Fibroblast of villous mesenchyme (primary cell): ENCODE measurements at regions not wholly inside any gene's neighbourhood (a gene's known extent, or its start where the extent isn't known, plus 50 kb on each side); places are given as distances from the start of the nearest gene placed in this dataset.
"Not testable (repeated sequence)": the region's sequence is repeated elsewhere in the genome, so short reads cannot be mapped to it uniquely, and the experiment has no call there.

ENCODE experiments used
- DNase-seq: peaks from one replicate; pipeline ENCODE4 v3.0.0-alpha.2; 2010; ENCODE audit warnings: low read depth
- H3K4me3 ChIP-seq: 2 replicates; pipeline ENCODE4 v1.5.1; 2011; ENCODE audit warnings: low read depth, mild to moderate bottlenecking, low read length
- CTCF ChIP-seq: IDR thresholded peaks from 2 replicates; pipeline ENCODE4 v1.5.1; 2012; ENCODE audit warnings: low read depth, mild to moderate bottlenecking, low read length; ENCODE audit not compliant: insufficient read depth

DNA sequence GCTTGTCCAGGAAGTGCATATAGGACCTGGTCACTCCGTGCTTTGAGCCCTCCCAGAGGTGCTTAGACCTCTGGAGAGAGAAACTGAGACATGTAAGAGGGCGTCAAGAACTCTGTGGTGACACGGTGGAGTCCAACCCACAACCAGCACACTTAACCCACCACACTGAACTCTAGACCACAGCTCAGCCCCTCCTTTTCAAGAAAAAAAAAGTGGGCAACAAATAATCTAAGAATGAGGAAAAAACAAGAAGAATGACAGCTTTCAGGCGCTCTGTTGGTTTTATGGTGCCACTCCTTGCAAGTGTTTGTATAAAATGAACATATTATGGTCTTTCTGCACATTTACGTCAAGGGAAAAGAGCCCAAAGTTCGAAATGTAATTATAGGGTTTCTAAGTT lies 50.2 kb upstream of the SNAPC3 start:
- no peak for DNase-seq
- H3K4me3 ChIP-seq, result no peak overlapping the region
- no peak for TF ChIP-seq CTCF

GRCh38 chr9:15371448-15371845 lies 51.2 kb upstream of the SNAPC3 start:
- no peak for DNase-seq
- TF ChIP-seq CTCF, result no peak
- no peak overlapping the region for H3K4me3 ChIP-seq

- H3K4me3 ChIP-seq, result no peak overlapping the region
- TF ChIP-seq CTCF, result no peak
- peak; percentile 20 for DNase-seq
Observed at GRCh38 chr9:15370466-15371447, 51.9 kb upstream of the SNAPC3 start.

DNA sequence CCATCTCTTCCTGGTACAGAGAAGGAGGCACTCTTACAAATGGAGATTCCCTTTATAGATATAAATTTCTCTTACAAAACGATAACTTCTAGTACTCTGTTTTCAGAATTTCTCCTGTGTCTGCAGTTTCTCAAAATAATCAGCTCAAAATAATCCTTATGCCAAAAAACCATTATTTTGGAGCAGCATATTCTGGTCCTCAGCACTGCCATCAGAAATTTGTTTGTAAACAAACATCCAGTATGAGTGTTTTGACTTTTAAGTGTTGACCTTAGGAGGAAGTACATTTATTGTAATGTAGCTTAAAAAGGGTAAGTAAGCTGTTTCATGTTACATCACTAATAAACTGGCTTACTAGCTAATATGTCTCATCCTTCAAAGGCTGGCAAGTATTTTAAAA lies 52.8 kb upstream of the SNAPC3 start:
- no peak for TF ChIP-seq CTCF
- no peak for DNase-seq
- no peak overlapping the region for H3K4me3 ChIP-seq

GRCh38 chr9:15369238-15369637 lies 53.4 kb upstream of the SNAPC3 start:
- no peak overlapping the region for H3K4me3 ChIP-seq
- DNase-seq, result no peak
- TF ChIP-seq CTCF, result no peak

DNA sequence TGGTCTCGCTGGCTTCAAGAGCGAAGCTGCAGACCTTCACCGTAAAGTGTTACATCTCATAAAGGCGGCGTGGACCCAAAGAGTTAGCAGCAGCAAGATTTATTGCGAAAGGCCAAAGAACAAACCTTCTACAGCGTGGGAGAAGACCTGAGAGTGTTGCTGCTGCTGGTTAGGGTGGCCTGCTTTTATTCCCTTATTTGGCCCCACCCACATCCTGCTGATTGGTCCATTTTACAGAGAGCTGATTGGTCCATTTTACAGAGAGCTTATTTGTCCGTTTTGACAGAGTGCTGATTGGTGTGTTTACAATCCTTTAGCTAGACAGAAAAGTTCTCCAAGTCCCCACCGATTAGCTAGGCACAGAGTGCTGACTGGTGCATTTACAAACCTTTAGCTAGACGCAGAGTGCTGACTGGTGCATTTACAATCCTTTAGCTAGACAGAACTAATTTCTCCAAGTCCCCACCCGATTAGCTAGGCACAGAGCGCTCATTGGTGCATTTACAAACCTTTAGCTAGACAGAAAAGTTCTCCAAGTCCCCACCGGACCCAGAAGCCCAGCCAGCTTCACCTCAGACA lies 57.6 kb upstream of the SNAPC3 start:
- not testable (repeated sequence) for DNase-seq, H3K4me3 ChIP-seq

GRCh38 chr9:15361737-15362136 lies 54.7 kb upstream of the TTC39B start:
- no peak for TF ChIP-seq CTCF

More at GRCh38 chr9:15361737-15362136, 54.7 kb upstream of the TTC39B start:
- DNase-seq, result no peak
- H3K4me3 ChIP-seq, result no peak overlapping the region
